Esophagus muscularis mucosa (tissue), 4 donors: ENCODE measurements at regions not wholly inside any gene's neighbourhood (a gene's known extent, or its start where the extent isn't known, plus 50 kb on each side); places are given as distances from the start of the nearest gene placed in this dataset.

Source experiments
- DNase-seq: peaks from one replicate; pipeline ENCODE4 v3.0.0-alpha.2; 2017; ENCODE audit errors: extremely low spot score
- H3K27ac ChIP-seq, 4 donors: fragments of 200-600 bp; sonication (generic); replicated peaks in 1 of 4; 1 replicate in 3 of 4; 2 replicates in 1 of 4; pipeline ENCODE4 v1.5.1; 2016 to 2019; ENCODE audit warnings: mild to moderate bottlenecking in 1 of 4
- H3K27me3 ChIP-seq, 4 donors: fragments of 200-600 bp; sonication (generic); one replicate each; pipeline versions ENCODE4 v1.5.1 to v1.6.0; 2016 to 2019
- H3K36me3 ChIP-seq, 4 donors: fragments of 200-600 bp; sonication (generic); one replicate each; pipeline ENCODE4 v1.5.1; 2016 to 2019
- H3K4me1 ChIP-seq, 4 donors: fragments of 200-600 bp; sonication (generic); one replicate each; pipeline ENCODE4 v1.5.1; 2016 to 2019
- H3K4me3 ChIP-seq, 4 donors: fragments of 200-600 bp; sonication (generic); 1 replicate in 2 of 4; 2 replicates in 2 of 4; pipeline ENCODE4 v1.5.1; 2016 to 2019; ENCODE audit warnings: mild to moderate bottlenecking in 4 of 4, moderate library complexity in 1 of 4
- H3K9me3 ChIP-seq, 4 donors: fragments of 200-600 bp; sonication (generic); 1 replicate in 3 of 4; 2 replicates in 1 of 4; pipeline ENCODE4 v1.5.1; 2016 to 2019
- EP300 ChIP-seq: sonication (generic); formaldehyde crosslinking; IDR thresholded peaks from one replicate; pipeline ENCODE4 v1.6.1; 2017; ENCODE audit warnings: antibody characterized with exemption
- POLR2A ChIP-seq: fragments of 450-650 bp; IDR thresholded peaks from one replicate; pipeline ENCODE4 v1.6.1; 2017; ENCODE audit warnings: antibody characterized with exemption, moderate library complexity, mild to moderate bottlenecking, low read depth
- POLR2AphosphoS5 ChIP-seq, 2 donors: sonication (generic); formaldehyde crosslinking; IDR thresholded peaks; one replicate each; pipeline ENCODE4 v1.6.1; 2017; ENCODE audit warnings: antibody characterized with exemption in 2 of 2
- WGBS: methylation state at CpG from one replicate; pipeline ENCODE4 v1.1.5; 2018; 5-methylcytosine and 5-hydroxymethylcytosine counted together
- intact Hi-C: fragments of 100-400 bp; cut with DNase I; formaldehyde crosslinking; loops from one replicate; pipeline ENCODE4 v1.15.1; 2023
- TF ChIP-seq, protein P1 (sequence below), 3 experiments: fragments of 200-600 bp in 2 of 3; fragments of 450-650 bp in 1 of 3; sonication (generic) in 2 of 3; IDR thresholded peaks; one replicate each; pipeline ENCODE4 v1.5.1; 2017 to 2019; ENCODE audit warnings: antibody characterized with exemption in 3 of 3, mild to moderate bottlenecking in 2 of 3, moderate library complexity in 1 of 3

DNA sequence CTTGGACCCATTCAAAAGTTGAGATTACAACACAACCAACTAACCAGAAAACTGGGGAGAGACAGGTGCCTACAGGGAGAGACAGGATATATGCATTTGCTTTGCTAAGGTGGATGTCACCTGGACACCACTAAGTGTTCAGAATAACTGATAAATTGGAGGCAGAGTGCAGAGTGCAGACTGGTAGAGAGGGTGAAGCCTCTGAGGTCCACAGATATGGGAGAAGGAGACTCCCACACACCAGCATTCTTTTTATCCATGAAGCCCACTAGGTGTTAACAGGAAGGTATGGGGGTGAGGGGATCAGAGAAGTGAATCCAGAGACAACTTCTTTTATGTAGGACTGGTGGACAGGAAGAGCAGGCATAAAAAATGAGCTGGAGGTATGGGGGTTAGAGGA is 1310.0 kb upstream of the ZEB2 start:
- H3K9me3 ChIP-seq = no peaks in the 10 kb centered on the region
- intact Hi-C loops = no loop called here
- H3K27me3 ChIP-seq = no peaks in the 10 kb centered on the region
- no peak overlapping the region for H3K27ac ChIP-seq
- TF ChIP-seq POLR2A = no peak
- TF ChIP-seq, protein P1, sequence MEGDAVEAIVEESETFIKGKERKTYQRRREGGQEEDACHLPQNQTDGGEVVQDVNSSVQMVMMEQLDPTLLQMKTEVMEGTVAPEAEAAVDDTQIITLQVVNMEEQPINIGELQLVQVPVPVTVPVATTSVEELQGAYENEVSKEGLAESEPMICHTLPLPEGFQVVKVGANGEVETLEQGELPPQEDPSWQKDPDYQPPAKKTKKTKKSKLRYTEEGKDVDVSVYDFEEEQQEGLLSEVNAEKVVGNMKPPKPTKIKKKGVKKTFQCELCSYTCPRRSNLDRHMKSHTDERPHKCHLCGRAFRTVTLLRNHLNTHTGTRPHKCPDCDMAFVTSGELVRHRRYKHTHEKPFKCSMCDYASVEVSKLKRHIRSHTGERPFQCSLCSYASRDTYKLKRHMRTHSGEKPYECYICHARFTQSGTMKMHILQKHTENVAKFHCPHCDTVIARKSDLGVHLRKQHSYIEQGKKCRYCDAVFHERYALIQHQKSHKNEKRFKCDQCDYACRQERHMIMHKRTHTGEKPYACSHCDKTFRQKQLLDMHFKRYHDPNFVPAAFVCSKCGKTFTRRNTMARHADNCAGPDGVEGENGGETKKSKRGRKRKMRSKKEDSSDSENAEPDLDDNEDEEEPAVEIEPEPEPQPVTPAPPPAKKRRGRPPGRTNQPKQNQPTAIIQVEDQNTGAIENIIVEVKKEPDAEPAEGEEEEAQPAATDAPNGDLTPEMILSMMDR (IDR thresholded peaks at IDR 0.05) = no peak
- no peak for TF ChIP-seq EP300
- TF ChIP-seq POLR2AphosphoS5 (IDR thresholded peaks at IDR 0.05) = no peak
- no peak for DNase-seq
- H3K4me3 ChIP-seq = no peak overlapping the region
- H3K4me1 ChIP-seq = no peaks in the 10 kb centered on the region
- no peaks in the 10 kb centered on the region for H3K36me3 ChIP-seq

DNA sequence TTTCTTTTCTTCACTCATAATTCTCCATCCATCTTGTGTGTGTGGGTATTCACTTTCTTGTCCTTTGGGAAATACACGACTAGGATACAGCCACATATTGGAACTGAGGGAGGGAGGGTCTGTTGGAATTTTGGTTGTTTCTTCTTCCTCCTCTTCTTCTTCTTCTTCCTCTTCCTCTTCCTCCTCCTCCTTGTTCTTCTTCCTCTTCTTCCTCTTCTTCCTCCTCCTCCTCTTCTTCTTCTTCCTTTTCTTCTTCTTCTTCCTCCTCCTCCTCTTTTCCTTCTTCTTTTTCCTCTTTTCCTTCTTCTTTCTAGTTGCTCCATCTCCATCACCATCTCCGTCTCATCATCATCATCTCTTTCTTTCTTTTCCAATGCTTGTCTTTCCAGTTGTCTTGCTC is 1307.3 kb upstream of the ZEB2 start:
- intact Hi-C loops = no loop called here
- no peak for TF ChIP-seq POLR2A
- TF ChIP-seq, protein P1 (IDR thresholded peaks at IDR 0.05) = no peak
- TF ChIP-seq EP300 = no peak
- no peak for TF ChIP-seq POLR2AphosphoS5 (IDR thresholded peaks at IDR 0.05)
- no peak for DNase-seq
- Histone ChIP-seq H3K27ac (no peak overlapping the region), H3K36me3 (no peaks in the 10 kb centered on the region), H3K9me3 (no peaks in the 10 kb centered on the region), H3K4me3 (no peak overlapping the region), H3K27me3 (no peaks in the 10 kb centered on the region), H3K4me1 (no peaks in the 10 kb centered on the region)
- 96% methylated on average over 2 of the region's 2 CpGs for WGBS

- DNase-seq = no peak
- Histone ChIP-seq H3K27me3 (no peaks in the 10 kb centered on the region), H3K27ac (no peak overlapping the region), H3K4me3 (no peak overlapping the region), H3K4me1 (no peaks in the 10 kb centered on the region), H3K9me3 (no peaks in the 10 kb centered on the region), H3K36me3 (no peaks in the 10 kb centered on the region)
- 87% methylated on average over 3 of the region's 3 CpGs for WGBS
- TF ChIP-seq POLR2A (no peak), EP300 (no peak), POLR2AphosphoS5 (IDR thresholded peaks at IDR 0.05) (no peak)
- TF ChIP-seq, protein P1 (IDR thresholded peaks at IDR 0.05) = no peak
- intact Hi-C loops = no loop called here
Observed at GRCh38 chr2:145824384-145824783, 1304.5 kb upstream of the ZEB2 start.

DNA sequence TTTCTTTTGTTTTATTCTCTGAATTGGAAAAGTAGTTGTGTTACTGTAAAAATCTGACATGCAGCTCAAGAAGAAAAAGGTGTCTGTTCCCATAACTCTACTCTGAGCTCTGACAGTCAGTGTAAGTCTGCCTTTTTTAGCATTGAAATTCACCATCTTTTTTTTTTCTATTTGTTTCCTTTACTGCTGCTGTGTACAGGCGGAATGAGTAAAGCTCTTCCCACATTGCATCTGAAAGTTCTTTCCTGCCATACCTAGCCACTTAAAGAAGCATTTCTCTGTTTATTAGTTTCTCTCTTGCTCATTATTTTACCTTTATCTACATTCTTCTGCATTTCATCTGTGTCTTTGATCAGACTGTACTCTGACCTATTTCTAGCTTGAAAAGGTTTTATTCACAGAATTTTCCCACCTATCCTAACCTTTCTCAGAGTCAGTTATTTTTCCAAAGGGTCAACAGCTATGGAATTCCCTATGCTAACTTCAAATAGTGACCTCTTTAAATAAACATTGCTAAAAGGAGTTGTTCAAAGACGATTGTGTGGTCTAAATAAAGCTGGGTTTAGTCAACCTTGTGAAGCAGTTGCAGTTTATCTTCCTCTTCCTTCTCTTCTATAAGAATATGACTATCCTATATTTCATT is 1303.1 kb upstream of the ZEB2 start:
- Histone ChIP-seq H3K4me3 (no peak overlapping the region), H3K36me3 (no peaks in the 10 kb centered on the region), H3K4me1 (no peaks in the 10 kb centered on the region), H3K27ac (no peak overlapping the region), H3K27me3 (no peaks in the 10 kb centered on the region), H3K9me3 (no peaks in the 10 kb centered on the region)
- TF ChIP-seq POLR2A = no peak
- no peak for TF ChIP-seq POLR2AphosphoS5 (IDR thresholded peaks at IDR 0.05)
- TF ChIP-seq, protein P1 (IDR thresholded peaks at IDR 0.05) = no peak
- no peak for TF ChIP-seq EP300
- intact Hi-C loops = no loop called here
- no peak for DNase-seq
- WGBS = 48% methylated on average over 2 of the region's 2 CpGs

GRCh38 chr2:145820651-145821050 is 1300.7 kb upstream of the ZEB2 start:
- Histone ChIP-seq H3K27ac (no peak overlapping the region), H3K4me3 (no peak overlapping the region), H3K36me3 (no peaks in the 10 kb centered on the region), H3K9me3 (no peaks in the 10 kb centered on the region), H3K4me1 (no peaks in the 10 kb centered on the region), H3K27me3 (no peaks in the 10 kb centered on the region)
- TF ChIP-seq, protein P1 (IDR thresholded peaks at IDR 0.05) = no peak
- intact Hi-C loops = no loop called here
- no peak for DNase-seq
